Right lobe of liver (tissue), 6 donors: ENCODE measurements at regions not wholly inside any gene's neighbourhood (a gene's known extent, or its start where the extent isn't known, plus 50 kb on each side); places are given as distances from the start of the nearest gene placed in this dataset.

ENCODE experiments used
- ATAC-seq, 4 donors: fragments of 200-7000 bp; cut with Tn5 transposase; one replicate each; pipeline ENCODE4 v1.9.1; 2020; ENCODE audit warnings: mild to moderate bottlenecking in 4 of 4, moderate library complexity in 4 of 4
- DNase-seq, 3 donors: peaks; one replicate each; pipeline ENCODE4 v3.0.0-alpha.2; 2020
- H3K27ac ChIP-seq, 3 donors: fragments of 200-600 bp; one replicate each; pipeline ENCODE4 v1.8.0; 2022
- H3K27me3 ChIP-seq, 2 donors: fragments of 200-600 bp; one replicate each; pipeline ENCODE4 v1.8.0; 2022
- H3K36me3 ChIP-seq, 4 donors: fragments of 200-600 bp; sonication (generic) in 1 of 4; one replicate each; pipeline versions ENCODE4 v1.5.1 to v1.8.0; 2017 to 2022; ENCODE audit warnings: control low read depth in 1 of 4
- H3K4me1 ChIP-seq, 4 donors: fragments of 200-600 bp; sonication (generic) in 1 of 4; one replicate each; pipeline versions ENCODE4 v1.5.1 to v1.8.0; 2017 to 2022; ENCODE audit warnings: control low read depth in 1 of 4
- H3K4me3 ChIP-seq, 3 donors: fragments of 200-600 bp; one replicate each; pipeline ENCODE4 v1.8.0; 2022
- H3K9me3 ChIP-seq, 4 donors: fragments of 200-600 bp; sonication (generic) in 1 of 4; one replicate each; pipeline versions ENCODE4 v1.5.1 to v1.8.0; 2017 to 2022; ENCODE audit warnings: control low read depth in 1 of 4
- POLR2A ChIP-seq: fragments of 450-650 bp; IDR thresholded peaks from one replicate; pipeline ENCODE4 v1.6.1; 2017; ENCODE audit warnings: antibody characterized with exemption, mild to moderate bottlenecking
- WGBS: methylation state at CpG from one replicate; pipeline ENCODE4 v1.1.6; 2018; ENCODE audit warnings: low coverage, low lambda C conversion rate; ENCODE audit not compliant: insufficient coverage; ENCODE audit errors: missing lambda C conversion rate; 5-methylcytosine and 5-hydroxymethylcytosine counted together
- intact Hi-C, 2 donors: fragments of 100-400 bp; cut with DNase I; formaldehyde crosslinking; loops; one replicate each; pipeline versions ENCODE4 v1.11.2 to v1.14.1; 2022
- TF ChIP-seq, protein P1 (sequence below), 4 donors: fragments of 200-600 bp in 3 of 4; fragments of 450-650 bp in 1 of 4; IDR thresholded peaks; one replicate each; pipeline versions ENCODE4 v1.5.1 to v1.8.0; 2016 to 2022; ENCODE audit warnings: antibody characterized with exemption in 4 of 4, mild to moderate bottlenecking in 2 of 4
- donor health status: DM: no; HTN: yes; CAD: no.
- donor health status: DM: no; HTN: no; CAD: no.
- donor health status: DM: no; HTN: no; CAD: no.
- donor health status: DM: no; HTN: yes; CAD: no.
- donor health status: DM: no; HTN: yes; CAD: no.

DNA sequence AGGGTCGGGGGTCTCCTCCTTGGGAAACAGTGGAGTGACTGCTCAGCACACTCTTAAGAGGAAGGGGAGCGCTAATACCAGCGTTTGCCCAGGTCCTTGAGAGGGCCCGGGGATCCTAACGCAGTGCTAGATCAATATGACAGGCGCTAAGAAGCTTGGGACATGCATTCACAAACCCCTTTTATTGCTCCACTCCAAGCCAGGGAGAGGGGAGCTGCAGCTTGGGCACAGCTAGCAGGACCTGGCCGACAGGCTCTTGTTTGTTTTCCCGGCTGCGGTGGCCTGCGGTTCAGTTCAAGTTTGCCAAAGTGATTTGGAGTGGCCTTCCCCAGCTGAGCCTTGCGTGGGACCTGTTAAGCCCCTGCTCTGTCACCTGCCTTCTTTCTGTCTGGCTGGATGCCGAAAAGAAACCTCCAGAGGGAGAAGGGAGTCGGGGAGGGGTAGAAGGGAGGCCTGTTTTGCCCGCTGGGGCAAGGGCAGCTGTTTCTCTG is 152.1 kb downstream of the GLI2 start:
- Histone ChIP-seq H3K9me3 (no peaks in the 10 kb centered on the region), H3K27me3 (no peaks in the 10 kb centered on the region), H3K4me1 (no peaks in the 10 kb centered on the region), H3K4me3 (no peak overlapping the region), H3K36me3 (no peaks in the 10 kb centered on the region), H3K27ac (no peak overlapping the region)
- WGBS, result 47% methylated on average over 3 of the region's 14 CpGs
- DNase-seq, result peak in 1 of 3 donors; percentile 39
- no peak for TF ChIP-seq POLR2A
- TF ChIP-seq, protein P1, sequence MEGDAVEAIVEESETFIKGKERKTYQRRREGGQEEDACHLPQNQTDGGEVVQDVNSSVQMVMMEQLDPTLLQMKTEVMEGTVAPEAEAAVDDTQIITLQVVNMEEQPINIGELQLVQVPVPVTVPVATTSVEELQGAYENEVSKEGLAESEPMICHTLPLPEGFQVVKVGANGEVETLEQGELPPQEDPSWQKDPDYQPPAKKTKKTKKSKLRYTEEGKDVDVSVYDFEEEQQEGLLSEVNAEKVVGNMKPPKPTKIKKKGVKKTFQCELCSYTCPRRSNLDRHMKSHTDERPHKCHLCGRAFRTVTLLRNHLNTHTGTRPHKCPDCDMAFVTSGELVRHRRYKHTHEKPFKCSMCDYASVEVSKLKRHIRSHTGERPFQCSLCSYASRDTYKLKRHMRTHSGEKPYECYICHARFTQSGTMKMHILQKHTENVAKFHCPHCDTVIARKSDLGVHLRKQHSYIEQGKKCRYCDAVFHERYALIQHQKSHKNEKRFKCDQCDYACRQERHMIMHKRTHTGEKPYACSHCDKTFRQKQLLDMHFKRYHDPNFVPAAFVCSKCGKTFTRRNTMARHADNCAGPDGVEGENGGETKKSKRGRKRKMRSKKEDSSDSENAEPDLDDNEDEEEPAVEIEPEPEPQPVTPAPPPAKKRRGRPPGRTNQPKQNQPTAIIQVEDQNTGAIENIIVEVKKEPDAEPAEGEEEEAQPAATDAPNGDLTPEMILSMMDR (IDR thresholded peaks at IDR 0.05), result no peak
- no peak for ATAC-seq
- intact Hi-C loops, result no loop called here

DNA sequence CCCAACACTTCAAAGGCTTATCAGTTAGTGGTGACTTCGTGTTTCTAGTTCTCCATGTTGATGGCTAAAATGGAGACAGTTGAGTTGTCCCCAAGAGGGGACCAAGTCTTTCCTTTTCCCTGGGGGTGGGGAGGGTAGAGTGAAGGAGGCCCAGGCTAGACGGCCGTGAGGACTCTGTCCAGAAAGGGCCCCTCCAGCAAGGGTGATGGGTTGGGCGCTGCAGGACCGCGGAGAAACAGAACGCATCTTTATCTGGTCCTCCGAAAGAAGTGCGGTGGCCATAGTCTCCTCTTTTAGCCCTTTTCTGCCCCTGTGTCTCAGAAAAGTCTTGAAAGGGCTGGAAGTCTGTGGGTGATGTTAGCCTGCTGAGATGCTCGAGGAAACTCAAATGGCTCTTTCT is 153.2 kb downstream of the GLI2 start:
- TF ChIP-seq POLR2A, result no peak
- TF ChIP-seq, protein P1 (IDR thresholded peaks at IDR 0.05), result no peak
- no peak overlapping the region for H3K27ac ChIP-seq
- ATAC-seq, result no peak
- DNase-seq, result peak in 1 of 3 donors; percentile 8
- H3K36me3 ChIP-seq, result no peaks in the 10 kb centered on the region
- intact Hi-C loops, result no loop called here
- H3K9me3 ChIP-seq, result no peaks in the 10 kb centered on the region
- no peak overlapping the region for H3K4me3 ChIP-seq
- no peaks in the 10 kb centered on the region for H3K4me1 ChIP-seq
- 74% methylated on average over 5 of the region's 10 CpGs for WGBS
- no peaks in the 10 kb centered on the region for H3K27me3 ChIP-seq

DNA sequence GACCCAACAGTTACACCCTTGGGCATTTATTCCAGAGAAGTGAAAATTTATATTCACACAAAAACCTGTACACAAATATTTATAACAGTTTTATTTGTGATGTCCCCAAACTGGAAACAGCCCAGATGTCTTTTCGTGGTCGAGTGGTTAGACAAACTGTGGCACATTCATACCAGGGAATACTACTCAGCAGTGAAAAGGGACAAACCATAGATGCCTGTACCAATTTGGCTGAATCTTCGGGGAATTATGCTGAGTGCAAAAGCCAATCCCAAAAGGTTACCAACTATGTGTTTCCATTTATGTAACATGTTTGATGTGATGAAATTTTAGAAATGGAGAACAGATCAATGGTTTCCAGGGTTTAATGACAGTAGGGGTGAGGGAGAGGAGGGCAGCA is 154.3 kb downstream of the GLI2 start:
- 49% methylated on average over 3 of the region's 3 CpGs for WGBS
- no peak for ATAC-seq
- intact Hi-C loops, result no loop called here
- Histone ChIP-seq H3K9me3 (no peaks in the 10 kb centered on the region), H3K4me3 (no peak overlapping the region), H3K36me3 (no peaks in the 10 kb centered on the region), H3K4me1 (no peaks in the 10 kb centered on the region), H3K27me3 (no peaks in the 10 kb centered on the region), H3K27ac (no peak overlapping the region)
- TF ChIP-seq POLR2A, result no peak
- TF ChIP-seq, protein P1 (IDR thresholded peaks at IDR 0.05), result no peak
- peak in 1 of 3 donors; percentile 2 for DNase-seq

DNA sequence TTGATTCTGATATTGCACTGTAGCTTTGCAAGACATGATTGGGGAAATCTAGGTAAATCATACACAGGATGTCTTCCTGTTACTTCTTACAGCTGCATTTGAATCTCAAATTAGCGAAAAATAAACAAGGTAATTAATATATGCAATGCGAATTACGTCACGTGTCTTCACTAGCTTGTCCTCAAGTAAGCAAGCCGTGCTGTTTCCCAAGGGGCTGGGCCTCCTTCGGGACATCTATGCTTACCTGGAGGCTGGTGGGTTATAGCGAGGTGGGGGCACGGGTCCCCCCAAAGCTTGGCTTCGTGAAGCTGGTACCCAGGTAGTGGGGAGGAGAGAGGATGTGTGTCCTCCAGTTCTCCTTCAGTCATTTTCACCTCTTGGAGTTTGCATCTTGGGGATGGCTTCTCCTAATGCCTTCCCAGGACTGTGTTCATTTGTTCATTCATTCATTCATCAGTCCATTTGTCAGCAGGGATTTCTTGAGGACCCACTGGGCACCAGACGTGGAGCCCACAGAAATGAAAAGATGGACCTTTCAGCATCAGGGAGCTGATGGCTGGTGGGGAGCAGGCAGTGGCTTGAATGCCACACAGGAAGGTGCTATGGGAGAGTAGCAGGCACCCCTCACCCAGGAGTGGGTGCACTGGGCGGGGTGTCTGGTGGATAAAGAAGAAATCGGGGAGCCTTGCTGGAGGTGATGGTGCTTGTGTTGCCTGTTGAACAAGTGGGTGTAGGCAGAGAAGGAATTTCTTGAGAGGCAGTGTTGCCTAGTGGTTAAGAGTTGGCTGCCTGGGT is 155.1 kb downstream of the GLI2 start:
- WGBS, result 65% methylated on average over 9 of the region's 12 CpGs
- no peaks in the 10 kb centered on the region for H3K27me3 ChIP-seq
- no peaks in the 10 kb centered on the region for H3K9me3 ChIP-seq
- intact Hi-C loops, result no loop called here
- H3K4me1 ChIP-seq, result no peaks in the 10 kb centered on the region
- no peak overlapping the region for H3K4me3 ChIP-seq
- H3K27ac ChIP-seq, result no peak overlapping the region
- DNase-seq (peak in 1 of 3 donors; percentile 15), ATAC-seq (no peak)
- no peaks in the 10 kb centered on the region for H3K36me3 ChIP-seq
- no peak for TF ChIP-seq POLR2A
- TF ChIP-seq, protein P1 (IDR thresholded peaks at IDR 0.05), result no peak
